H9 (cell line): ENCODE measurements at regions not wholly inside any gene's neighbourhood (a gene's known extent, or its start where the extent isn't known, plus 50 kb on each side); places are given as distances from the start of the nearest gene placed in this dataset.

ENCODE experiments used
- DNase-seq: peaks from one replicate; pipeline ENCODE4 v3.0.0-alpha.2; 2017
- H2AFZ ChIP-seq: one replicate; pipeline ENCODE4 v1.6.1; 2013; ENCODE audit warnings: mild to moderate bottlenecking, low read length, control low read depth, moderate library complexity
- H2AK5ac ChIP-seq: 2 replicates; pipeline ENCODE4 v1.6.1; 2013; ENCODE audit warnings: low read length, control low read depth, mixed read lengths; ENCODE audit not compliant: insufficient read length
- H2BK120ac ChIP-seq: one replicate; pipeline ENCODE4 v1.6.1; 2013; ENCODE audit warnings: low read depth, mild to moderate bottlenecking, low read length, control low read depth, inconsistent platforms; ENCODE audit not compliant: poor library complexity, severe bottlenecking
- H2BK12ac ChIP-seq: 2 replicates; pipeline ENCODE4 v1.6.1; 2013; ENCODE audit warnings: low read length, control low read depth, mixed read lengths, low read depth; ENCODE audit not compliant: insufficient read length
- H2BK15ac ChIP-seq: 2 replicates; pipeline ENCODE4 v1.6.1; 2013; ENCODE audit warnings: low read depth, low read length, control low read depth
- H2BK20ac ChIP-seq: one replicate; pipeline ENCODE4 v1.6.1; 2013; ENCODE audit warnings: low read depth, mild to moderate bottlenecking, low read length, control low read depth, inconsistent platforms; ENCODE audit not compliant: poor library complexity, severe bottlenecking
- H2BK5ac ChIP-seq: 2 replicates; pipeline ENCODE4 v1.6.1; 2013; ENCODE audit warnings: low read length, control low read depth, mixed read lengths; ENCODE audit not compliant: insufficient read length
- H3K14ac ChIP-seq: 2 replicates; pipeline ENCODE4 v1.6.1; 2013; ENCODE audit warnings: low read length, control low read depth; ENCODE audit not compliant: insufficient read depth
- H3K18ac ChIP-seq: 2 replicates; pipeline ENCODE4 v1.6.1; 2013; ENCODE audit warnings: low read depth, mild to moderate bottlenecking, mixed read lengths, low read length, control low read depth; ENCODE audit not compliant: insufficient read length
- H3K23ac ChIP-seq: 2 replicates; pipeline ENCODE4 v1.6.1; 2013; ENCODE audit warnings: low read length, control low read depth, mixed read lengths, low read depth; ENCODE audit not compliant: insufficient read length
- H3K23me2 ChIP-seq: 2 replicates; pipeline ENCODE4 v1.6.1; 2013; ENCODE audit warnings: low read depth, mild to moderate bottlenecking, mixed read lengths, low read length, control low read depth; ENCODE audit not compliant: insufficient read length, poor library complexity, severe bottlenecking
- H3K27ac ChIP-seq: 2 replicates; pipeline ENCODE4 v1.5.1; 2013; ENCODE audit warnings: low read length, control low read depth, mixed read lengths, low read depth; ENCODE audit not compliant: insufficient read length
- H3K27me3 ChIP-seq: 2 replicates; pipeline ENCODE4 v1.6.1; 2013; ENCODE audit warnings: low read length, control low read depth, inconsistent platforms; ENCODE audit not compliant: insufficient read depth
- H3K4ac ChIP-seq: 2 replicates; pipeline ENCODE4 v1.6.1; 2013; ENCODE audit warnings: low read depth, mild to moderate bottlenecking, control low read depth, inconsistent platforms, low read length, moderate library complexity
- H3K4me1 ChIP-seq: 2 replicates; pipeline ENCODE4 v1.6.1; 2013; ENCODE audit warnings: low read length, control low read depth, inconsistent platforms; ENCODE audit not compliant: insufficient read depth
- H3K4me2 ChIP-seq: 2 replicates; pipeline ENCODE4 v1.6.1; 2013; ENCODE audit warnings: low read length, control low read depth, mixed read lengths; ENCODE audit not compliant: insufficient read length, insufficient read depth
- H3K56ac ChIP-seq: 2 replicates; pipeline ENCODE4 v1.6.1; 2013; ENCODE audit warnings: low read depth, mild to moderate bottlenecking, mixed read lengths, low read length, control low read depth; ENCODE audit not compliant: insufficient read length
- H3K79me1 ChIP-seq: 2 replicates; pipeline ENCODE4 v1.6.1; 2013; ENCODE audit warnings: low read depth, mild to moderate bottlenecking, moderate library complexity, low read length, control low read depth, inconsistent platforms; ENCODE audit not compliant: insufficient read depth, poor library complexity, severe bottlenecking
- H3K79me2 ChIP-seq: 2 replicates; pipeline ENCODE4 v1.6.1; 2013; ENCODE audit warnings: low read length, control low read depth, inconsistent platforms; ENCODE audit not compliant: insufficient read depth
- H3K9ac ChIP-seq: 2 replicates; pipeline ENCODE4 v1.6.1; 2013; ENCODE audit warnings: low read length, control low read depth, mixed read lengths; ENCODE audit not compliant: insufficient read length; ENCODE audit errors: extremely low read depth
- H3K9me3 ChIP-seq: one replicate; pipeline ENCODE4 v1.6.1; 2013; ENCODE audit warnings: low read depth, low read length, inconsistent platforms; ENCODE audit not compliant: control insufficient read depth
- H3T11ph ChIP-seq: one replicate; pipeline ENCODE4 v1.6.1; 2013; ENCODE audit warnings: mild to moderate bottlenecking, low read length, control low read depth, inconsistent platforms
- H4K20me1 ChIP-seq: one replicate; pipeline ENCODE4 v1.6.1; 2013; ENCODE audit not compliant: control insufficient read depth, insufficient read length, insufficient read depth
- H4K5ac ChIP-seq: 2 replicates; pipeline ENCODE4 v1.6.1; 2013; ENCODE audit warnings: low read depth, mild to moderate bottlenecking, mixed read lengths, low read length, control low read depth; ENCODE audit not compliant: insufficient read length
- H4K8ac ChIP-seq: replicated peaks from 2 replicates; pipeline ENCODE4 v1.6.1; 2013; ENCODE audit warnings: low read length, control low read depth, mixed read lengths, low read depth; ENCODE audit not compliant: insufficient read length
- H4K91ac ChIP-seq: 2 replicates; pipeline ENCODE4 v1.6.1; 2013; ENCODE audit warnings: low read depth, mild to moderate bottlenecking, moderate library complexity, mixed read lengths, low read length, control low read depth; ENCODE audit not compliant: insufficient read length
- H3K27ac Mint-ChIP-seq, 3 experiments: 2 replicates in 2 of 3; 3 replicates in 1 of 3; pipeline ENCODE4 v1.8.0; 2020 to 2021; ENCODE audit warnings: mixed read lengths in 3 of 3, mild to moderate bottlenecking in 1 of 3, moderate library complexity in 1 of 3
- H3K27me3 Mint-ChIP-seq: 2 replicates; pipeline ENCODE4 v1.8.0; 2021; ENCODE audit warnings: low read depth, mild to moderate bottlenecking, moderate library complexity, mixed read lengths
- H3K36me3 Mint-ChIP-seq, 3 experiments: 2 replicates in 2 of 3; 3 replicates in 1 of 3; pipeline ENCODE4 v1.8.0; 2020 to 2021; ENCODE audit warnings: low read depth in 3 of 3, mixed read lengths in 3 of 3; ENCODE audit not compliant: insufficient read depth in 1 of 3
- H3K4me1 Mint-ChIP-seq, 2 experiments: 2 replicates each; pipeline ENCODE4 v1.8.0; 2020; ENCODE audit warnings: mixed read lengths in 2 of 2
- H3K4me3 Mint-ChIP-seq, 2 experiments: 2 replicates in 1 of 2; 3 replicates in 1 of 2; pipeline ENCODE4 v1.8.0; 2020 to 2021; ENCODE audit warnings: mild to moderate bottlenecking in 2 of 2, mixed read lengths in 2 of 2, moderate library complexity in 1 of 2
- H3K9me3 Mint-ChIP-seq, 2 experiments: 2 replicates in 1 of 2; 3 replicates in 1 of 2; pipeline ENCODE4 v1.8.0; 2020; ENCODE audit warnings: mild to moderate bottlenecking in 2 of 2, mixed read lengths in 2 of 2, moderate library complexity in 1 of 2
- CTCF ChIP-seq: fragments of 200-600 bp; sonication (generic); conservative IDR thresholded peaks from 3 replicates; pipeline ENCODE4 v1.8.0; 2021; ENCODE audit warnings: antibody characterized with exemption, mild to moderate bottlenecking
- WGBS: extraction: QIAGEN DNeasy Blood & Tissue Kit; methylation state at CpG from one replicate; pipeline ENCODE4 v1.1.7; 2013; ENCODE audit warnings: missing lambda C conversion rate, low lambda C conversion rate, mixed read lengths; ENCODE audit not compliant: insufficient read length; ENCODE audit errors: extremely low coverage; 5-methylcytosine and 5-hydroxymethylcytosine counted together

GRCh38 chr1:218771931-218772330 is 401.7 kb upstream of the LYPLAL1 start:
- Histone ChIP-seq H3K4ac (no peak overlapping the region), H3K4me1 (no peaks in the 10 kb centered on the region), H3K4me2 (no peak overlapping the region), H4K20me1 (no peaks in the 10 kb centered on the region), H4K8ac (no peak overlapping the region), H2AFZ (no peak overlapping the region), H3K23ac (no peak overlapping the region), H3K9me3 (no peaks in the 10 kb centered on the region), H3K27ac (no peak overlapping the region), H3K79me2 (no peaks in the 10 kb centered on the region), H2BK12ac (no peak overlapping the region), H3K9ac (no peak overlapping the region), H2BK20ac (no peak overlapping the region), H4K91ac (no peak overlapping the region), H2BK5ac (no peak overlapping the region), H3K27me3 (no peaks in the 10 kb centered on the region), H3K56ac (no peak overlapping the region), H3K23me2 (no peaks in the 10 kb centered on the region), H3K14ac (no peak overlapping the region), H2BK15ac (no peak overlapping the region), H2AK5ac (no peak overlapping the region), H2BK120ac (no peak overlapping the region), H4K5ac (no peak overlapping the region), H3K18ac (no peak overlapping the region), H3T11ph (no peak overlapping the region), H3K79me1 (no peaks in the 10 kb centered on the region)
- no peaks in the 10 kb centered on the region; the same call in 1 of the 2 replicates for H3K27me3 Mint-ChIP-seq
- no peak for DNase-seq
- TF ChIP-seq CTCF = no peak
- H3K36me3 Mint-ChIP-seq = no peaks in the 10 kb centered on the region
- H3K4me1 Mint-ChIP-seq = peaks cover 4 to 9% of the 10 kb centered on the region in 2 experiments; a peak in 3 of 4 replicates
- no peaks in the 10 kb centered on the region for H3K9me3 Mint-ChIP-seq
- H3K27ac Mint-ChIP-seq = no peak overlapping the region
- no peak overlapping the region for H3K4me3 Mint-ChIP-seq
- no CpG with 5 or more reads among the region's 3 CpGs for WGBS
